ENCODE measurements at regions not wholly inside any gene's neighbourhood (a gene's known extent, or its start where the extent isn't known, plus 50 kb on each side); places are given as distances from the start of the nearest gene placed in this dataset.
"Not testable (repeated sequence)": the region's sequence is repeated elsewhere in the genome, so short reads cannot be mapped to it uniquely, and the experiment has no call there.

GRCh38 chr14:84042992-84043391 is 1487.0 kb upstream of the FLRT2 start:
- H3K36me3 Mint-ChIP-seq (ENCODE audit: low read depth): no peaks in the 10 kb centered on the region
- H3K27me3 Mint-ChIP-seq: no peaks in the 10 kb centered on the region
- ATAC-seq (replicated peaks): no peak
- no peaks in the 10 kb centered on the region for H3K4me1 Mint-ChIP-seq
- no peak overlapping the region for H3K4me3 Mint-ChIP-seq
- H3K27ac Mint-ChIP-seq: no peak overlapping the region
- H3K9me3 Mint-ChIP-seq: peaks cover 13% of the 10 kb centered on the region

GRCh38 chr14:84064316-84065125 is 1465.4 kb upstream of the FLRT2 start:
- Mint-ChIP-seq H3K4me1 (no peaks in the 10 kb centered on the region), H3K27me3 (no peaks in the 10 kb centered on the region), H3K36me3 (ENCODE audit: low read depth) (no peaks in the 10 kb centered on the region), H3K4me3 (no peak overlapping the region), H3K27ac (no peak overlapping the region), H3K9me3 (peaks cover 7% of the 10 kb centered on the region)
- ATAC-seq (replicated peaks): no peak

- Mint-ChIP-seq H3K27me3 (no peaks in the 10 kb centered on the region), H3K27ac (no peak overlapping the region), H3K4me1 (no peaks in the 10 kb centered on the region), H3K36me3 (ENCODE audit: low read depth) (no peaks in the 10 kb centered on the region), H3K4me3 (no peak overlapping the region), H3K9me3 (peaks cover 7% of the 10 kb centered on the region)
- no peak for ATAC-seq (replicated peaks)
Observed at GRCh38 chr14:84065811-84066210, 1464.1 kb upstream of the FLRT2 start.

- Mint-ChIP-seq H3K9me3 (peaks cover 4% of the 10 kb centered on the region), H3K4me1 (no peaks in the 10 kb centered on the region), H3K27ac (no peak overlapping the region), H3K27me3 (no peaks in the 10 kb centered on the region), H3K4me3 (no peak overlapping the region), H3K36me3 (ENCODE audit: low read depth) (no peaks in the 10 kb centered on the region)
- no peak for ATAC-seq (replicated peaks)
Observed at GRCh38 chr14:84068288-84068687, 1461.7 kb upstream of the FLRT2 start.

- ATAC-seq (replicated peaks): no peak
- no peaks in the 10 kb centered on the region for H3K4me1 Mint-ChIP-seq
- H3K27me3 Mint-ChIP-seq: no peaks in the 10 kb centered on the region
- no peak overlapping the region for H3K27ac Mint-ChIP-seq
- H3K4me3 Mint-ChIP-seq: no peak overlapping the region
- peaks cover 11% of the 10 kb centered on the region for H3K9me3 Mint-ChIP-seq
- no peaks in the 10 kb centered on the region for H3K36me3 Mint-ChIP-seq (ENCODE audit: low read depth)
Observed at GRCh38 chr14:84071061-84071460, 1458.9 kb upstream of the FLRT2 start.

- Mint-ChIP-seq H3K36me3 (ENCODE audit: low read depth) (no peaks in the 10 kb centered on the region), H3K27me3 (no peaks in the 10 kb centered on the region), H3K4me3 (no peak overlapping the region), H3K4me1 (no peaks in the 10 kb centered on the region), H3K9me3 (peaks cover 11% of the 10 kb centered on the region), H3K27ac (no peak overlapping the region)
- no peak for ATAC-seq (replicated peaks)
Observed at GRCh38 chr14:84074626-84075025, 1455.3 kb upstream of the FLRT2 start.

- Mint-ChIP-seq H3K27ac (no peak overlapping the region), H3K4me3 (no peak overlapping the region), H3K9me3 (peaks cover 10% of the 10 kb centered on the region), H3K27me3 (no peaks in the 10 kb centered on the region), H3K36me3 (ENCODE audit: low read depth) (no peaks in the 10 kb centered on the region), H3K4me1 (no peaks in the 10 kb centered on the region)
- no peak for ATAC-seq (replicated peaks)
Observed at GRCh38 chr14:84080944-84081343, 1449.0 kb upstream of the FLRT2 start.

- Mint-ChIP-seq H3K4me1 (no peaks in the 10 kb centered on the region), H3K27me3 (no peaks in the 10 kb centered on the region), H3K4me3 (no peak overlapping the region), H3K36me3 (ENCODE audit: low read depth) (no peaks in the 10 kb centered on the region), H3K27ac (no peak overlapping the region), H3K9me3 (peaks cover 12% of the 10 kb centered on the region)
- ATAC-seq (replicated peaks): no peak
Observed at GRCh38 chr14:84084056-84084630, 1445.8 kb upstream of the FLRT2 start.

GRCh38 chr14:84085493-84085892 is 1444.5 kb upstream of the FLRT2 start:
- Mint-ChIP-seq H3K27me3 (no peaks in the 10 kb centered on the region), H3K27ac (no peak overlapping the region), H3K36me3 (ENCODE audit: low read depth) (no peaks in the 10 kb centered on the region), H3K4me3 (no peak overlapping the region), H3K4me1 (no peaks in the 10 kb centered on the region), H3K9me3 (peaks cover 10% of the 10 kb centered on the region)
- ATAC-seq (replicated peaks): no peak

GRCh38 chr14:84086714-84087113 is 1443.2 kb upstream of the FLRT2 start:
- no peaks in the 10 kb centered on the region for H3K36me3 Mint-ChIP-seq (ENCODE audit: low read depth)
- H3K27me3 Mint-ChIP-seq: no peaks in the 10 kb centered on the region
- no peak for ATAC-seq (replicated peaks)
- no peaks in the 10 kb centered on the region for H3K4me1 Mint-ChIP-seq
- peaks cover 3% of the 10 kb centered on the region for H3K9me3 Mint-ChIP-seq
- H3K4me3 Mint-ChIP-seq: no peak overlapping the region
- no peak overlapping the region for H3K27ac Mint-ChIP-seq

GRCh38 chr14:84087986-84088531 is 1441.9 kb upstream of the FLRT2 start:
- Mint-ChIP-seq H3K9me3 (peaks cover 3% of the 10 kb centered on the region), H3K36me3 (ENCODE audit: low read depth) (no peaks in the 10 kb centered on the region), H3K4me3 (no peak overlapping the region), H3K4me1 (no peaks in the 10 kb centered on the region), H3K27ac (no peak overlapping the region), H3K27me3 (no peaks in the 10 kb centered on the region)
- no peak for ATAC-seq (replicated peaks)

GRCh38 chr14:84090837-84091236 is 1439.1 kb upstream of the FLRT2 start:
- ATAC-seq (replicated peaks): no peak
- H3K4me3 Mint-ChIP-seq: no peak overlapping the region
- H3K27me3 Mint-ChIP-seq: no peaks in the 10 kb centered on the region
- no peak overlapping the region for H3K27ac Mint-ChIP-seq
- no peaks in the 10 kb centered on the region for H3K36me3 Mint-ChIP-seq (ENCODE audit: low read depth)
- peaks cover 10% of the 10 kb centered on the region for H3K9me3 Mint-ChIP-seq
- no peaks in the 10 kb centered on the region for H3K4me1 Mint-ChIP-seq

- Mint-ChIP-seq H3K36me3 (ENCODE audit: low read depth) (no peaks in the 10 kb centered on the region), H3K27ac (no peak overlapping the region), H3K4me3 (no peak overlapping the region), H3K4me1 (no peaks in the 10 kb centered on the region), H3K27me3 (no peaks in the 10 kb centered on the region), H3K9me3 (peaks cover 6% of the 10 kb centered on the region)
- no peak for ATAC-seq (replicated peaks)
Observed at GRCh38 chr14:84095681-84096080, 1434.3 kb upstream of the FLRT2 start.

- Mint-ChIP-seq H3K36me3 (ENCODE audit: low read depth) (no peaks in the 10 kb centered on the region), H3K4me3 (no peak overlapping the region), H3K27me3 (no peaks in the 10 kb centered on the region), H3K9me3 (peaks cover 14% of the 10 kb centered on the region), H3K4me1 (no peaks in the 10 kb centered on the region), H3K27ac (no peak overlapping the region)
- ATAC-seq (replicated peaks): no peak
Observed at GRCh38 chr14:84098261-84098660, 1431.7 kb upstream of the FLRT2 start.

GRCh38 chr14:84099560-84099959 is 1430.4 kb upstream of the FLRT2 start:
- not testable (repeated sequence) for H3K27ac Mint-ChIP-seq; H3K4me1 Mint-ChIP-seq; H3K36me3 Mint-ChIP-seq (ENCODE audit: low read depth); ATAC-seq (replicated peaks); H3K27me3 Mint-ChIP-seq; H3K4me3 Mint-ChIP-seq
- peaks cover 12% of the 10 kb centered on the region for H3K9me3 Mint-ChIP-seq
